HG03139 (cell line): ENCODE measurements at regions not wholly inside any gene's neighbourhood (a gene's known extent, or its start where the extent isn't known, plus 50 kb on each side); places are given as distances from the start of the nearest gene placed in this dataset.

Experiments used
- ATAC-seq: cut with Tn5 transposase; IDR thresholded peaks from one replicate; pipeline ENCODE4 v1.9.1; 2021; ENCODE audit not compliant: unreplicated experiment

DNA sequence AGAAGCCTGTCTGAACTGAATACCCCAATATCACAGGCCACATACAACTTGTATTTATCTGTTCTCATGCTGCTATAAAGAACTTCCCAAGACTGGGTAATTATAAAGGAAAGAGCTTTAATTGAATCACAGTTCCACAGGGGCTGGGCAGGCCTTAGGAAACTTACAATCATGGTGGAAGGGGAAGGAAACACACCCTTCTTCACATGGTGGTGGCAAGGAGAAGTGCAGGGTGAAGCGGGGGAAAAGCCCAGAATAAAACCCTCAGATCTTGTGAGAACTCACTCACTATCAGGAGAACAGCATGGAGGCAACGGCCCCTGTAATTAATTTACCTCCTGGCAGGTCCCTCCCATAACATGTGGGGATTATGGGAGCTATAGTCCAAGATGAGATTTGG, 50.3 kb upstream of the FNDC1 start:
- ATAC-seq = no peak

GRCh38 chr6:159117563-159117962, 51.6 kb upstream of the FNDC1 start:
- ATAC-seq = no peak

DNA sequence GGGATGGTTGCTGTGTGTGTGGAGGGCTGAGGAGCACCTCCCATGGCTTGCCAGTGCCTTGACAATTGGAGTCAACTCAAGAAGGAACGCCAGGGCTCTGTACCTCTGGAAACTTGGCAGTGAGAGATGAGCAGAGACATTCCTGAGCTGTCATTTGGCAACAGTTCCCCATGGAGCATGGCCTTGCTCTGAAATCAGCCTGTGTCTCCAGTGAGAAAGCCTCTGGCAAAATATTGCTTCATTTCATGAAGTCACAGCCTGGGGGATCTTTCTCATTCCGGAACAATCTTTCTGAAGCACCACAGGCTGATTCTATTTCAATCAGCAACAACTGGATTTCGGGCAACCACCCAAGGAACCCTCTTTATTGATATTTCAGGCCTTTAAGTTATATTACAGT, 52.2 kb upstream of the FNDC1 start:
- ATAC-seq = no peak

- ATAC-seq = no peak
Observed at GRCh38 chr6:159116343-159116742, 52.9 kb upstream of the FNDC1 start.

- ATAC-seq = no peak
Observed at GRCh38 chr6:159114569-159114968, 54.6 kb upstream of the FNDC1 start.

GRCh38 chr6:159113223-159113622, 56.0 kb upstream of the FNDC1 start:
- no peak for ATAC-seq

GRCh38 chr6:159112714-159113113, 56.5 kb upstream of the FNDC1 start:
- ATAC-seq = no peak

- ATAC-seq = no peak
Observed at GRCh38 chr6:159110748-159111147, 58.5 kb upstream of the FNDC1 start.

DNA sequence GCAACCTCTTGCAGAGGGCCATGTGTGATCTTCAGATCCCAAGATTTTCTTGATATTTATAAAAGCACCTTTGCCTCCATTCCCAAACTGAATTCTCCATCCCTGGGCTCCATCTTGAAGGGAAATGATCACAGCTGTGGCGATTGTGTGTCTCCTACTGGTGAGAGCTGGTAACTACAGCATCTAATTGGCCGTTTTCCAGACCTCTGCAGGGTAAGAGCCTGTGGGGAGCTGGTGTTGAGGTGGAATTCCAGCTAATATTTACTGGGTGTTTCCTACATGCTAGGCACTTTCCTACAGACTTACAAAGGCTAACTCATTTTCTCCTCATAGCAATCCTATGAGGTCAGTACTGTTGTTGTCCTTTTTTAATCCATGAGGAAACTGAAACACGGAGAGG, 59.2 kb upstream of the FNDC1 start:
- ATAC-seq = no peak

- ATAC-seq = no peak
Observed at GRCh38 chr6:159109391-159109790, 59.8 kb upstream of the FNDC1 start.

- no peak for ATAC-seq
Observed at GRCh38 chr6:159108426-159108985, 60.7 kb upstream of the FNDC1 start.

DNA sequence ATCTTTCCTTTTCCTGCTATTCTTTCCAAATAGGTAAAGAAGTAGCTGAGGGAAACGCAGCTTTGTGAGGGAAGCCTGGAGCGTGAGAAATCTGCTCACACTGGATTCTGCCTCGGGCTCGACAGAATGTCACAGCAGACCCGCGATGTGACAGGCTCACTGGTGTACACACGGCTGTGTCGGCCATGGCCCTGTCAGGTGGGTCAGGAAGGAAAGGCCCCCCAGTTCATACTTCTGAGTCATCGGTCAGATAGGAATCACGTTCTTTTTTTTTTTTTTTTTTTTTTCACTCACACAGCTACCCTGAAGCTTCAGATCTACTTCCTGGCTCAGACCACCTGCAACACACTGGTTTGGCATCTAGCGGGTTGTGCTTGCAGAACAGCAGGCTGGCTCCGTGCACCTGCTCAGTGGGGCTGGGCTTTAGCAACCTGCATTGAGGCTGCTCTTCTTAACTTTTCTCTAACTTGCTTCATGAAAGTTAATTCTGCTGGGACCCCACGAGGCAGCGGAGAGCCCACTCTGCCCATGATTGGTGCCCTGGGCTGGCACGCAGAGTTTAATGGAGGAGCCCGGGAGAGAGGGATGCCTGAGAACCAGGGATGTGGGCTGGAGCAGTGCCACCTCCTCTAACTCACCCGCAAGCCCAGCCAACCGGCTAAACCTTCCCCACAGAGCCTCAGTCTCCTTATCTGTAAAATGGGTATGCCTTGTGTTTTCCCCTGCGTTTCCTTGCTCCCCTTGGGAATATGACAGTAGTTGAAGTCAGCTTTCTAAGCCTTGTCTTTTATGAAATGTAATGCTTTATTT, 61.5 kb upstream of the FNDC1 start:
- no peak for ATAC-seq

DNA sequence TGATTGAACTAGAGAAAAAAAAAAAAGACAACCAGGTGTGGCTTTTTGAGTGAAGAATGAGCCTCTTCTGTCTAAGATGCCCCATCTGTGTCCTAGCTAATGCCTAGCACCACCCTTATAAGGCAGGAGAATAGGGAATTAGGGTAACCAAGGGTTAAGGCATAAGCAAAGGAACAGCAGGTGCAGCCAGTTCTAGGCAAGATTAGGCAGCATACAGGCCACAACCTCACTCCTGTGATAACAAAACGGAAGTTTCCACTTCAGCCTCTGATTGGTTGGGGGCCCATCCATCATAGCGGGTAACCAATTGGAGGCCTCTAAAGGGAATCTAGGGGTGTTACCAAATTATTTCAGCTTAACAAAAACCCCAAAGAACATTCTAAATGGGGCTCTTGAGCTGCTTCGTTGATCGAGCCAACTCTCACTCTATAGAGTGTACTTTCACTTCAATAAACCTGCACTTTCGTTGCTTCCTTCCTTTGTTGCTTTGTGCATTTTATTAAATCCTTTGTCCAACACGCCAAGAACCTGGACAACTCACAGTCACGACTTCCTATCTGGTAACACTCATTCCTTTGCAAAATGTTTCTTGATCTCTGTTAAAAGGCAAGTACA, 61.9 kb upstream of the TAGAP start:
- ATAC-seq = peak; percentile 83

- ATAC-seq = no peak
Observed at GRCh38 chr6:159105716-159106115, 60.9 kb upstream of the TAGAP start.

DNA sequence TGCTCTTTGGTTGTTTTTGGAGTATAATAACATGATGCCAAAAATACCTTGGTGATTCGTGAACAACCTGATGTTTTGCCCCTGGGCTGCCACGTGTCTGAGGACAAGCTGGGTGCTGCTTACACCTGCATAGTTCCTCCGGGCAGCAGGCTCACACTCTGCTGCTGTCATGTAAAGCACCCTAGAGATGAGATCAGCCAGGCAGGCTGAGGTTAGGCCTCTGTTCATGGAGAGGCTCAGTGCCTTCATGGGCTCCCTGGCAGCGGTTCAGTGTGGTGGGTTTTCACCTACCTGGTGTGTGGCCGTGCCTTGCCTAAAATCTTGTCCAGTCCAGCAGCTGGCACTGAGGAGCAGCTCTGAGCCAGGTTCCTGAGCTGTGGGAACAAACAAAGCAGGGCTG, 60.1 kb upstream of the TAGAP start:
- ATAC-seq = no peak

- ATAC-seq = peak; percentile 58
Observed at GRCh38 chr6:159104163-159104925, 59.6 kb upstream of the TAGAP start.

- no peak for ATAC-seq
Observed at GRCh38 chr6:159103396-159104162, 58.8 kb upstream of the TAGAP start.

- no peak for ATAC-seq
Observed at GRCh38 chr6:159102373-159103160, 57.8 kb upstream of the TAGAP start.

- no peak for ATAC-seq
Observed at GRCh38 chr6:159101656-159102055, 56.9 kb upstream of the TAGAP start.
